GM18505 (cell line): ENCODE measurements at regions not wholly inside any gene's neighbourhood (a gene's known extent, or its start where the extent isn't known, plus 50 kb on each side); places are given as distances from the start of the nearest gene placed in this dataset.

Experiments used
- ATAC-seq: cut with Tn5 transposase; IDR thresholded peaks from one replicate; pipeline ENCODE4 v1.9.1; 2021; ENCODE audit not compliant: unreplicated experiment
- POLR2A ChIP-seq: IDR thresholded peaks from 4 replicates; pipeline ENCODE4 v1.6.1; 2011; ENCODE audit warnings: borderline replicate concordance; ENCODE audit not compliant: insufficient read depth, insufficient read length; ENCODE audit errors: extremely low read depth

DNA sequence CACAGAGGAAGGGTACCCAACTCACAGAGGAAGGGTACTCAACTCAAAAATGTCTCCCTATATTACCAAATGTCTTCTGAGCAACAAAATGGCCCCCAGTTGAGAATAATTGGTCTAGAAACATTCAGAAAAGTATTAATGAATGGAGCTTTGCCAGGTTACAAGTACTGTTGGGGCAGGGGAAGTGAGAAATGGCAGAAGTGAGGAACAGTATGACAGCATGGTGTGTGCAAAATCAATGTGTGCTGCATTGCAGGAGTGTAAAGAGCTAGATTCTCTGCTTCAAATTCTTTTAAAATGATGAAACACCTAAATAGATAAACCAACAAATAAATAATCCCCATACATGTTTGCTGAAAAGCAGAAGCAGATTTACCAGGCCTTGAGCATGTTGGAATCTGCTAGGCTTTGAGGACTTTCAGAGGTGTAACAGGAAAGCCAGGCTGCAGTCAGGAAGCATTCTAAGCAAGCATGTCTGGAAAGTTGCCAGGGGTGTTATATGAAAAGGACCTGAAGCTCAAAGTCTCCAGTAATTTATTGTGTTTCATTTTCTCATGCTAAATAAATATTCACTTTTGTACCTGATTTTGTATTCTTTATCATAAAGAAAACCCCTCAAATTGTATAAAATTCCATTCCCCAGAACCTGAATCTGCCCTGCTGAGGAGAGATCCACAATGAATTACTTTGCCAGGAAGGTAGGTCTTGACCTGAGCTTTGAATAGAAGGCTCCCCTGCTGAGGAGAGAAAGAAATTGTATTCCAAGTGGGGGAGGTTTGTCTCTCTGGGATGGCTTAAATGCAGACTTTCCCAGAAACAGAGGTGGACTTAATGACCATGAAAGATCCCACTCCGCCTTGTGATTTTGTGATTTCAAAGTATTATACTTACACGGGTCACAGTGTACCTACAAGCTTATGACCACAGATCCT is 265.0 kb upstream of the MARCKS start:
- ATAC-seq = peak; percentile 85
- TF ChIP-seq POLR2A = no peak

- no peak for ATAC-seq
- TF ChIP-seq POLR2A = no peak
These were observed 262.4 kb upstream of the MARCKS start for GRCh38 chr6:113594726-113595125.

- no peak for ATAC-seq
- no peak for TF ChIP-seq POLR2A
These were observed 261.2 kb upstream of the MARCKS start for GRCh38 chr6:113595911-113596376.

GRCh38 chr6:113596387-113597230 is 260.5 kb upstream of the MARCKS start:
- no peak for ATAC-seq
- TF ChIP-seq POLR2A = no peak

DNA sequence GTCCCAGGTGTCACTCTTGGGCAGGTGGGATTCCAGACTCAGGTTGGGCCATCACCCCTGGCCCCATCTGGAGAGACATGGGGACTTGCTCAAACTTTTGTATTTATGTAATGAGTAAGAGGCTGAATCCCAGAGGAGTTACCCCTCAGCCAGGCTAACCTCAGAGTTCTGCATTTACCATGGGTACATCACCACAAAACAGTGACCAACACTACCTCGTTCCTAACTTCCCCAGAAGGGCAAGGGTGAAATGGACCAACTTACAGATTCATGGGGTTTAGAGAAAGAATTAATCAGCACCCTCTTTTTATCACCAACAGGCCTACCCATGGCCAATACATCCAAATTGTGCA is 259.9 kb upstream of the MARCKS start:
- no peak for TF ChIP-seq POLR2A
- no peak for ATAC-seq

GRCh38 chr6:113598786-113599185 is 258.4 kb upstream of the MARCKS start:
- TF ChIP-seq POLR2A = no peak
- ATAC-seq = no peak

- TF ChIP-seq POLR2A = no peak
- ATAC-seq = no peak
These were observed 257.7 kb upstream of the MARCKS start for GRCh38 chr6:113599444-113599843.

DNA sequence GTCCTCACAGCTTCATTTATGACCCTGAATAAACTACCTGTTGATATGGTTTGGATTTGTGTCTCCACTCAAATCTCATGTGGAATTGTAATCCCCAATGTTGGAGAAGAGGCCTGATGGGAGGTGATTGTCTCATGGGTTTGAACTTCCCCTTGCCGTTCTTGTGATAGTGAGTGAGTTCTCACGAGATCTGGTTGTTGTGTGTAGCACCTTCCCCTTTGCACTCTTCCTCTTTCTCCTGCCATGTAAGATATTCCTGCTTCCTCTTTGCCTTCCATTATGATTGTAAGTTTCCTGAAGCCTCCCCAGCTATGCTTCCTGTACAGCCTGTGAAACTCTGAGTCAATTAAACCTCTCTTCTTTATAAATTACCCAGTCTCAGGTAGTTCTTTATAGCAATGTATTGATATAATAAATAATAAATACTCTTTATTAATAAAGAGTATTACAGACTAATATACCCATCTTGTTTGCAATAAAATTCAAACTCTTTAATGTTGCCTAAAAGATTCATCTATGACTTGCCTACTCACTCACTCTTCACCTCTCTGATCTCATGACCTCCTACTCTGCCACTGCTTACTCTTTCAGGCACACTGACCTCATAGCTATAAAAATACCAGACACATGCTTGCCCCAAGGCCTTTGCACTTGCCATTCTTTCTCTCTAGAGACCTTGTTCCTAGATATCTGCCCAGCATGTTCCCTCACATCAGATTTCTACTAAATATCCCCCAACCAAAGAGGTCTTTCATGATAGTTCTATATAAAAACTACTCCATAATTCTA is 256.4 kb upstream of the MARCKS start:
- no peak for TF ChIP-seq POLR2A
- ATAC-seq = no peak

GRCh38 chr6:113607821-113608545 is 249.2 kb upstream of the MARCKS start:
- no peak for TF ChIP-seq POLR2A
- no peak for ATAC-seq

GRCh38 chr6:113610377-113610988 is 246.7 kb upstream of the MARCKS start:
- no peak for ATAC-seq
- no peak for TF ChIP-seq POLR2A

DNA sequence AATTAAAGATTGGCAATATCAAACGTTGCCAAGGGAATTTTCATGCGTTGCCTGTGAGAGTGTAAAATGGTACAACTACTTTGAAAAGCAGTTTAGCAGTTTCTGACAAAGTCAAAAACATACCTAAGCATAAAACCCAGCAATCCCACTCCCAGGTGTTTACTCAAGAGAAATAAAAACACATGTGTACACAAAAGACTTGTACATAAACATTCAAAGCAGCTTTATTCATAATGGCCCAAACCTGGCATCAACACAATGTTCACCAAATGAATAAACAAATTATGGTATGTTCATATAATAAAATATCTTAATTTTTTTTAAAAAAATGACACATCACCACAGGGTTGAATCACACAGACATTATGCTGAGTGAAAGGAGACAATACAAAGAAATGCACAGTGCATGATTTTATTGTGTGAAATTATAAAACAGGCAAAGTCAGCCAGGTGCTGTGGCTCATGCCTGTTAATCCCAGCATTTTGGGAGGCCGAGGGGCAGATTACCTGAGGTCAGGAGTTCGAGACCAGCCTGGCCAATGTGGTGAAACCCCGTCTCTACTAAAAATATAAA is 240.4 kb upstream of the MARCKS start:
- no peak for ATAC-seq
- TF ChIP-seq POLR2A = no peak

GRCh38 chr6:113619077-113619476 is 238.1 kb upstream of the MARCKS start:
- ATAC-seq = no peak
- no peak for TF ChIP-seq POLR2A
